ENCODE measurements at regions not wholly inside any gene's neighbourhood (a gene's known extent, or its start where the extent isn't known, plus 50 kb on each side); places are given as distances from the start of the nearest gene placed in this dataset.

DNA sequence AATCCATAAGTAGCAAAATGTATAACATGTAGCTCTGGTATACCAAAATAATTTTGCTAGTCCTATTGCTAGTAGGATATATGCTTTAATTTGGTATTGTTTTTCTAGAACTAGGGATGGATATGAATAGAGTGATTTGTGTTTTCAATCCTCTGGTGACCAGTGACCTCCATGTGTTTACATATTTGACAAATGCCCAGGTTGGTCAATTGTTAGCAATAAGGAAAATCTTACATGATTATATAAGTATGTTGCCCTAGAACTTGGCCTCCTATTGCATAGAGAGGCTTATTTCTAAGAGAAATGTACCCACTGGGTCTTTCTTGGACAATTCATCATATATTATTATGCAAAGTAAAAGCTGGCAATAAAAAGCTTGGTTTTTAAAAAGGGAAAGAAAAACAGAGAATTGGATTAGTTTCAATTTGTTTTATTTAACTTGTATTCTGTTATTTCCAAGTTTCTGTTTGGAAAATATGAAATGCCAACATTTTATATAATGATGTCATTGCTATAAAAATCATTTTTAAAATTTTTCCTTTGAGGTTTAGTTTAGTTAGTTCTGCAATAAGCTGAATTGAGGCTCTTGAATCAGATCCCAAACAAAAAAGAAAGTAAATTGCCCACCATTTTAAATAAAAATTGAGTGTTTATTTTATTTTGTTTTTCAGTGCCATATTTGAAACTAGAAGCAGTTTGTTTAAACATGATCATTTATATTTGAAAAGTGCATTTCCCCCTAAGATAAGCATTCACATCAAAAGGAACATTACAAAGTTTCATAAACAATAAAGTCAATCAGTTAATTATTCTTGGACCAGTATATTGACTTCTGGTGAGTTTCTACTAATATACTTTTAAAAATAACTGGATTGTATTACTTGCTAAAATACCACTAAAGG lies 210.9 kb downstream of the ZC3H11B start (continued):
- no peak for TF ChIP-seq CEBPB (IDR thresholded peaks at IDR 0.05; ENCODE audit: low read depth)

DNA sequence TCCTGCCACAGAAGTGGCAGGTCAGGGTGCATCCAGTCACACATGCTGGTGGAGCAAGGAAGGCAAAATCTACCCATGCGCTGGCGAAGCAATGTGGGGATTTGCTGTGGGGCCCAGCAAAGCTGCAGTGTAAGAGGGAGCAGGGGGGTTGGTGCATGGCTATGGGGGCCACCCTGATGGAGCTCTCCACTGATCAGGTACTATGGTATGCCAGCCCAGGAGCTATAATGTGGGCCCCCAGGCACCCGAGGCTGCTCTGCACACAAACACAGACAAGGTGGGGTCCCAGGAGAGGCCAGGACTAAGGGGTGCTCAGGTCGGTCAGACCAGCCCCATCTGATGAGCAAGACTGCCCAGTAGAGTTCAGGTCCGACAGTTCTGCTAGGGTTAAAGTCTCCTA lies 213.5 kb downstream of the ZC3H11B start:
- H3K9me2 ChIP-seq (ENCODE audit: insufficient read depth), result no peaks in the 10 kb centered on the region
- TF ChIP-seq EZH2 (IDR thresholded peaks at IDR 0.05), result no peak
- no peak for DNase-seq (ENCODE audit: low read depth, low spot score)
- no peak overlapping the region for H3K4me2 ChIP-seq (ENCODE audit: low read length)
- BruUV-seq (replicated peaks), result no TSS peak
- CTCF ChIA-PET, result no interaction called here
- peaks cover 4 to 8% of the 10 kb centered on the region in 2 experiments; a peak in 2 of 4 replicates for H3K9me3 ChIP-seq (ENCODE audit: control insufficient read depth in 1 of 2, insufficient read depth in 1 of 2, low read depth in 1 of 2, low read length in 2 of 2)
- H3K79me2 ChIP-seq (ENCODE audit: insufficient read depth, low read length), result no peaks in the 10 kb centered on the region
- no peaks in the 10 kb centered on the region for H3K4me1 ChIP-seq (ENCODE audit: control insufficient read depth in 1 of 2, insufficient read depth in 2 of 2, low read length in 2 of 2)
- H3K4me3 ChIP-seq (replicated peaks in 1 of 2; ENCODE audit: low read depth in 1 of 2, low read length in 2 of 2), result no peak overlapping the region
- H3K36me3 ChIP-seq (ENCODE audit: control insufficient read depth in 1 of 2, insufficient read depth in 2 of 2, low read length in 2 of 2), result no peaks in the 10 kb centered on the region
- no peaks in the 10 kb centered on the region for H4K20me1 ChIP-seq (ENCODE audit: insufficient read depth)
- no peak overlapping the region for H3K27ac ChIP-seq (ENCODE audit: low read depth, low read length)
- RAD21 ChIA-PET (ENCODE audit: low non-redundant PET in 1 of 2, low total read pairs in 2 of 2, uncharacterized antibody in 2 of 2, unreplicated experiment in 2 of 2), result no interaction called here
- no peak overlapping the region for H2AFZ ChIP-seq (ENCODE audit: low read depth, low read length, poor library complexity, severe bottlenecking)
- intact Hi-C loops (cut with micrococcal nuclease), result no loop called here
- no peaks in the 10 kb centered on the region for H3K27me3 ChIP-seq (ENCODE audit: insufficient read depth, low read length)
- ATAC-seq, result no peak
- H3K9ac ChIP-seq (ENCODE audit: low read length), result no peak overlapping the region
- POLR2A ChIA-PET, result no interaction called here

DNA sequence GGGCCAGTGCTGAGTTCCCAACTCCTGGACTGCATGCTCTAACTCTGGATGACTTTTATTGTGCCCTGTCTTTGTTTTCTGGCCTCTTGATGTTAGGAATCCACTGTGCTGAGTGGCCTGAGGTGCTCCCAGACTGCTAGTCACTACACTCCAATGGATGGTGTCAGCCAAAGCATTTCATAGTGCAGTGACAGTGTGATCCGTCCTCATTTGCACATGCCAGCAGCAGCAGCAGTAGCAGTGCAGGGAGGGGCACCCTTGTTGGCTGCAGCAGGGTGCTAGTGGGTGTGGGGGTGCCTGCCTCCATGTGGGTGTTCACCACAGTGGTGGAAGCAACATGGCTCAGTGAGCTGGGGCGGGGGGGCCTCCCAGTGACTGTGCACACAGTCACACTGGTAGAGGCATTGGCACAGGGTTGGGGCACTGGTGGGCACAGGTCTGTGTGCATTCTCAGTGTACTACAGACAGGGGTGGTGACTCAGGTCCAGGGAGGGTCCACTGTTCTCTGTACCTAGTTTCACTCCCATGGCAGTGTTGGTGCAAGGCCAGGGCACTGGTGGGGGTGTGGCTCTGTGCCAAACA lies 214.0 kb downstream of the ZC3H11B start:
- Histone ChIP-seq H3K9me3 (ENCODE audit: control insufficient read depth in 1 of 2, insufficient read depth in 1 of 2, low read depth in 1 of 2, low read length in 2 of 2) (peaks cover 4 to 8% of the 10 kb centered on the region in 2 experiments; a peak in 2 of 4 replicates), H3K4me3 (replicated peaks in 1 of 2; ENCODE audit: low read depth in 1 of 2, low read length in 2 of 2) (no peak overlapping the region), H3K4me1 (ENCODE audit: control insufficient read depth in 1 of 2, insufficient read depth in 2 of 2, low read length in 2 of 2) (no peaks in the 10 kb centered on the region), H3K36me3 (ENCODE audit: control insufficient read depth in 1 of 2, insufficient read depth in 2 of 2, low read length in 2 of 2) (no peaks in the 10 kb centered on the region), H3K27me3 (ENCODE audit: insufficient read depth, low read length) (no peaks in the 10 kb centered on the region), H2AFZ (ENCODE audit: low read depth, low read length, poor library complexity, severe bottlenecking) (no peak overlapping the region), H3K4me2 (ENCODE audit: low read length) (no peak overlapping the region), H3K79me2 (ENCODE audit: insufficient read depth, low read length) (no peaks in the 10 kb centered on the region), H4K20me1 (ENCODE audit: insufficient read depth) (no peaks in the 10 kb centered on the region), H3K27ac (ENCODE audit: low read depth, low read length) (no peak overlapping the region), H3K9ac (ENCODE audit: low read length) (no peak overlapping the region), H3K9me2 (ENCODE audit: insufficient read depth) (no peaks in the 10 kb centered on the region)
- CTCF ChIA-PET, result no interaction called here
- DNase-seq (ENCODE audit: low read depth, low spot score) (no peak), ATAC-seq (no peak)
- RAD21 ChIA-PET (ENCODE audit: low non-redundant PET in 1 of 2, low total read pairs in 2 of 2, uncharacterized antibody in 2 of 2, unreplicated experiment in 2 of 2), result no interaction called here
- BruUV-seq (replicated peaks), result no TSS peak
- POLR2A ChIA-PET, result no interaction called here
- intact Hi-C loops (cut with micrococcal nuclease), result no loop called here
- TF ChIP-seq JUND (IDR thresholded peaks at IDR 0.05) (no peak), EZH2 (IDR thresholded peaks at IDR 0.05) (no peak), SIN3A (IDR thresholded peaks at IDR 0.05; ENCODE audit: low read depth) (no peak), EZH2phosphoT487 (IDR thresholded peaks at IDR 0.05; ENCODE audit: borderline replicate concordance) (no peak), ZFX (IDR thresholded peaks at IDR 0.05) (no peak), FOSL1 (IDR thresholded peaks at IDR 0.05; ENCODE audit: low read depth) (no peak), CBX3 (IDR thresholded peaks at IDR 0.05; ENCODE audit: low read depth) (no peak), ZNF274 (IDR thresholded peaks at IDR 0.05; ENCODE audit: low read depth, low read length) (no peak), TCF7L2 (IDR thresholded peaks at IDR 0.05; ENCODE audit: borderline replicate concordance, extremely low read depth, insufficient read depth, insufficient read length) (no peak), CEBPB (IDR thresholded peaks at IDR 0.05; ENCODE audit: low read depth) (no peak)
- TF ChIP-seq, protein P1, sequence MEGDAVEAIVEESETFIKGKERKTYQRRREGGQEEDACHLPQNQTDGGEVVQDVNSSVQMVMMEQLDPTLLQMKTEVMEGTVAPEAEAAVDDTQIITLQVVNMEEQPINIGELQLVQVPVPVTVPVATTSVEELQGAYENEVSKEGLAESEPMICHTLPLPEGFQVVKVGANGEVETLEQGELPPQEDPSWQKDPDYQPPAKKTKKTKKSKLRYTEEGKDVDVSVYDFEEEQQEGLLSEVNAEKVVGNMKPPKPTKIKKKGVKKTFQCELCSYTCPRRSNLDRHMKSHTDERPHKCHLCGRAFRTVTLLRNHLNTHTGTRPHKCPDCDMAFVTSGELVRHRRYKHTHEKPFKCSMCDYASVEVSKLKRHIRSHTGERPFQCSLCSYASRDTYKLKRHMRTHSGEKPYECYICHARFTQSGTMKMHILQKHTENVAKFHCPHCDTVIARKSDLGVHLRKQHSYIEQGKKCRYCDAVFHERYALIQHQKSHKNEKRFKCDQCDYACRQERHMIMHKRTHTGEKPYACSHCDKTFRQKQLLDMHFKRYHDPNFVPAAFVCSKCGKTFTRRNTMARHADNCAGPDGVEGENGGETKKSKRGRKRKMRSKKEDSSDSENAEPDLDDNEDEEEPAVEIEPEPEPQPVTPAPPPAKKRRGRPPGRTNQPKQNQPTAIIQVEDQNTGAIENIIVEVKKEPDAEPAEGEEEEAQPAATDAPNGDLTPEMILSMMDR (IDR thresholded peaks at IDR 0.05 in 2 of 3, conservative IDR thresholded peaks at IDR 0.05 in 1 of 3; ENCODE audit: borderline replicate concordance in 1 of 3, insufficient read depth in 1 of 3, low read depth in 2 of 3, low read length in 2 of 3), result no peak
- TF ChIP-seq, protein P2, sequence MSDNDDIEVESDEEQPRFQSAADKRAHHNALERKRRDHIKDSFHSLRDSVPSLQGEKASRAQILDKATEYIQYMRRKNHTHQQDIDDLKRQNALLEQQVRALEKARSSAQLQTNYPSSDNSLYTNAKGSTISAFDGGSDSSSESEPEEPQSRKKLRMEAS (IDR thresholded peaks at IDR 0.05), result no peak
- TF ChIP-seq, protein P3, sequence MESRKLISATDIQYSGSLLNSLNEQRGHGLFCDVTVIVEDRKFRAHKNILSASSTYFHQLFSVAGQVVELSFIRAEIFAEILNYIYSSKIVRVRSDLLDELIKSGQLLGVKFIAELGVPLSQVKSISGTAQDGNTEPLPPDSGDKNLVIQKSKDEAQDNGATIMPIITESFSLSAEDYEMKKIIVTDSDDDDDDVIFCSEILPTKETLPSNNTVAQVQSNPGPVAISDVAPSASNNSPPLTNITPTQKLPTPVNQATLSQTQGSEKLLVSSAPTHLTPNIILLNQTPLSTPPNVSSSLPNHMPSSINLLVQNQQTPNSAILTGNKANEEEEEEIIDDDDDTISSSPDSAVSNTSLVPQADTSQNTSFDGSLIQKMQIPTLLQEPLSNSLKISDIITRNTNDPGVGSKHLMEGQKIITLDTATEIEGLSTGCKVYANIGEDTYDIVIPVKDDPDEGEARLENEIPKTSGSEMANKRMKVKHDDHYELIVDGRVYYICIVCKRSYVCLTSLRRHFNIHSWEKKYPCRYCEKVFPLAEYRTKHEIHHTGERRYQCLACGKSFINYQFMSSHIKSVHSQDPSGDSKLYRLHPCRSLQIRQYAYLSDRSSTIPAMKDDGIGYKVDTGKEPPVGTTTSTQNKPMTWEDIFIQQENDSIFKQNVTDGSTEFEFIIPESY (IDR thresholded peaks at IDR 0.05; ENCODE audit: extremely low read depth, insufficient replicate concordance, low read length), result no peak

All from HCT116 (cell line).